Right lobe of liver (tissue), 6 donors: ENCODE measurements at regions not wholly inside any gene's neighbourhood (a gene's known extent, or its start where the extent isn't known, plus 50 kb on each side); places are given as distances from the start of the nearest gene placed in this dataset.

Experiments used
- ATAC-seq, 4 donors: fragments of 200-7000 bp; cut with Tn5 transposase; one replicate each; pipeline ENCODE4 v1.9.1; 2020; ENCODE audit warnings: mild to moderate bottlenecking in 4 of 4, moderate library complexity in 4 of 4
- DNase-seq, 3 donors: peaks; one replicate each; pipeline ENCODE4 v3.0.0-alpha.2; 2020
- H3K27ac ChIP-seq, 3 donors: fragments of 200-600 bp; one replicate each; pipeline ENCODE4 v1.8.0; 2022
- H3K27me3 ChIP-seq, 2 donors: fragments of 200-600 bp; one replicate each; pipeline ENCODE4 v1.8.0; 2022
- H3K36me3 ChIP-seq, 4 donors: fragments of 200-600 bp; sonication (generic) in 1 of 4; one replicate each; pipeline versions ENCODE4 v1.5.1 to v1.8.0; 2017 to 2022; ENCODE audit warnings: control low read depth in 1 of 4
- H3K4me1 ChIP-seq, 4 donors: fragments of 200-600 bp; sonication (generic) in 1 of 4; one replicate each; pipeline versions ENCODE4 v1.5.1 to v1.8.0; 2017 to 2022; ENCODE audit warnings: control low read depth in 1 of 4
- H3K4me3 ChIP-seq, 3 donors: fragments of 200-600 bp; one replicate each; pipeline ENCODE4 v1.8.0; 2022
- H3K9me3 ChIP-seq, 4 donors: fragments of 200-600 bp; sonication (generic) in 1 of 4; one replicate each; pipeline versions ENCODE4 v1.5.1 to v1.8.0; 2017 to 2022; ENCODE audit warnings: control low read depth in 1 of 4
- POLR2A ChIP-seq: fragments of 450-650 bp; IDR thresholded peaks from one replicate; pipeline ENCODE4 v1.6.1; 2017; ENCODE audit warnings: antibody characterized with exemption, mild to moderate bottlenecking
- WGBS: methylation state at CpG from one replicate; pipeline ENCODE4 v1.1.6; 2018; ENCODE audit warnings: low coverage, low lambda C conversion rate; ENCODE audit not compliant: insufficient coverage; ENCODE audit errors: missing lambda C conversion rate; 5-methylcytosine and 5-hydroxymethylcytosine counted together
- intact Hi-C, 2 donors: fragments of 100-400 bp; cut with DNase I; formaldehyde crosslinking; loops; one replicate each; pipeline versions ENCODE4 v1.11.2 to v1.14.1; 2022
- TF ChIP-seq, protein P1 (sequence below), 4 donors: fragments of 200-600 bp in 3 of 4; fragments of 450-650 bp in 1 of 4; IDR thresholded peaks; one replicate each; pipeline versions ENCODE4 v1.5.1 to v1.8.0; 2016 to 2022; ENCODE audit warnings: antibody characterized with exemption in 4 of 4, mild to moderate bottlenecking in 2 of 4
- donor health status: DM: no; HTN: yes; CAD: no.
- donor health status: DM: no; HTN: no; CAD: no.
- donor health status: DM: no; HTN: no; CAD: no.
- donor health status: DM: no; HTN: yes; CAD: no.
- donor health status: DM: no; HTN: yes; CAD: no.

DNA sequence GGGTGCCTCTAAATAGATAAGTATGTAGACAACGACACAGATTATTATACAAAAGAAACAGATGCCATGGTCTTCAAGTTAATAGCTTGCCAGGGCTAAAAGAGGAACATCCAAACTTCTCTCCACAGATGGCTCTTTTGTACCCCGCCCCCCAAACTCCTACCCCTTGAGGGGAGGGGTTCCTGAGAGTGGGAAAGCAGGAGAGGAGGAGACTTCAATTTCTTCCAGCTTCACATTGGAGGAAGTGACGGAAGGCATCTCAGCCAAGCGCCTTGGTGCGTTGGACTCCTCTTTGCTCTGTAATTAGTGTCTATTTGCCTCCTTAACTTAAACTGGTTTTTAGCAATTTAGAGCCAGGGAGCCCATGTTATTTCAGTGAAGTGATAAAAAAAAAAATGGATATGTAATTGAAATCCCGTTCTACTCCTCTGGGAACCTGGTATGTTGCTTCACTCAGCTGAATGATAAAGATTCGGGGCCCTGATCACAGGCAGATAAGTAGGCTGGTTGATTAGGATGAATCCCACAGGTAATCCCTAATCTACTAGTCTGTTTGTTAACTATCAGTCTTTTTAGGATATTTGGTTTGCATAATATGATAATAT, 580.9 kb upstream of the CADM1 start:
- no peak overlapping the region for H3K4me3 ChIP-seq
- DNase-seq (no peak), ATAC-seq (no peak)
- no peak for TF ChIP-seq POLR2A
- TF ChIP-seq, protein P1, sequence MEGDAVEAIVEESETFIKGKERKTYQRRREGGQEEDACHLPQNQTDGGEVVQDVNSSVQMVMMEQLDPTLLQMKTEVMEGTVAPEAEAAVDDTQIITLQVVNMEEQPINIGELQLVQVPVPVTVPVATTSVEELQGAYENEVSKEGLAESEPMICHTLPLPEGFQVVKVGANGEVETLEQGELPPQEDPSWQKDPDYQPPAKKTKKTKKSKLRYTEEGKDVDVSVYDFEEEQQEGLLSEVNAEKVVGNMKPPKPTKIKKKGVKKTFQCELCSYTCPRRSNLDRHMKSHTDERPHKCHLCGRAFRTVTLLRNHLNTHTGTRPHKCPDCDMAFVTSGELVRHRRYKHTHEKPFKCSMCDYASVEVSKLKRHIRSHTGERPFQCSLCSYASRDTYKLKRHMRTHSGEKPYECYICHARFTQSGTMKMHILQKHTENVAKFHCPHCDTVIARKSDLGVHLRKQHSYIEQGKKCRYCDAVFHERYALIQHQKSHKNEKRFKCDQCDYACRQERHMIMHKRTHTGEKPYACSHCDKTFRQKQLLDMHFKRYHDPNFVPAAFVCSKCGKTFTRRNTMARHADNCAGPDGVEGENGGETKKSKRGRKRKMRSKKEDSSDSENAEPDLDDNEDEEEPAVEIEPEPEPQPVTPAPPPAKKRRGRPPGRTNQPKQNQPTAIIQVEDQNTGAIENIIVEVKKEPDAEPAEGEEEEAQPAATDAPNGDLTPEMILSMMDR (IDR thresholded peaks at IDR 0.05) = no peak
- WGBS = 71% methylated on average over 7 of the region's 7 CpGs
- H3K27me3 ChIP-seq = no peaks in the 10 kb centered on the region
- intact Hi-C loops = no loop called here
- no peaks in the 10 kb centered on the region for H3K36me3 ChIP-seq
- H3K9me3 ChIP-seq = no peaks in the 10 kb centered on the region
- no peak overlapping the region for H3K27ac ChIP-seq
- H3K4me1 ChIP-seq = no peaks in the 10 kb centered on the region

DNA sequence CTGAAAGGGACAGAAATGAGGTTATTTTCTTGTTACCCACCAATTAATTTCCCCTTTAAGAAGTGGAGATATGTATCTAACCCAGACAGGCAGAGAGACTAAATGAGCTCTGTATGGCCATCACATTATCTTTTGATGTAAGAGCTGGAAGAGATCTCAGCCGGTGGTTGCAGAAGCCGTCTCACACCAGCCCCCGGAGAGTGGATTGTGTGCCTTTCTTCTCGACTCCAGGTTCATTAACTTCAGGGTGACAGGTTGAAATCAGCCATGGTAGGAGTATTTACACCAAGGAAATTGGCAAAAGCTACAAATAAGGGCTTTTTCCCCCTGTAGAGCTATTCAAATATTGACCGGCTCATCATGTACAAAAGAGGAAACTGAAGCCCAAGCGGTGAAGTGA, 580.3 kb upstream of the CADM1 start:
- WGBS = 64% methylated on average over 6 of the region's 6 CpGs
- no peak overlapping the region for H3K4me3 ChIP-seq
- no peaks in the 10 kb centered on the region for H3K27me3 ChIP-seq
- DNase-seq (no peak), ATAC-seq (no peak)
- TF ChIP-seq, protein P1 (IDR thresholded peaks at IDR 0.05) = no peak
- TF ChIP-seq POLR2A = no peak
- H3K9me3 ChIP-seq = no peaks in the 10 kb centered on the region
- H3K36me3 ChIP-seq = no peaks in the 10 kb centered on the region
- H3K27ac ChIP-seq = no peak overlapping the region
- intact Hi-C loops = no loop called here
- H3K4me1 ChIP-seq = no peaks in the 10 kb centered on the region

DNA sequence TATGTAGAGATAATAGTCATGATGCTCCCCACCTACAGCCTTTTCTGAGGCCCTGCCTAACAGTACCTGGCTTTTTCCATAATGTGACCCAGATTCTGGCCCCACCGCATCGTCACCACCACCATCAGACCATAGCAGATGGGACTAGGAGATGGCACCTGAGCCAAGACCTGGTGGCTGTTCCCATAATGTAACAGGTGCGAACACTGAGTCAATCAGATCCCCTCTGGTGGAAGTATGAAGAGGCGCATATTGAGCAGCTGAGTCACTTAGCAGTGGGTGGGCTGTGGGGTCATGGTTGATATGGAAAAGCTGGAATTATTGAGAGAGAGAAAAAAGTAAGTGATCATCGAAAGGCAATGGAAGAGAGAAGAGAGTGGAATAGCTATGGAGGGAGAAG, 578.0 kb upstream of the CADM1 start:
- intact Hi-C loops = no loop called here
- no peak for DNase-seq

DNA sequence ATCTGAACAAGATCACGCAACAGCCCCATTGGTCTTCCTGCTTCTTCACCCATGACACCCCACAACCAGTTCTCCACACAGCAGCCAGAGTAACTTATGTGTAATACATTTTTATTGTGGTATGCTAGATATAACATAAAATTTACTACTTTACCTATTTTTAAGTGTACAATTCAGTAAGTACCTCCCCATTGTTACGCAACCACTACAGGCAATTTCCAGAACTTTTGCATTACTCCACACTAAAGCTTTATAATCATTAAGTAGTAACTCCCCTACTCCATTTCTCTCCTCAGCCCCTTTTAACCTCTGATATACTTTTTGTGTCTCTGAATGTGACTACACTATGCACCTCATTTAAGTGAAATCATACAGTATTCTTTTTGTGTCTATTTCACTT, 575.4 kb upstream of the CADM1 start:
- Histone ChIP-seq H3K36me3 (no peaks in the 10 kb centered on the region), H3K4me1 (no peaks in the 10 kb centered on the region), H3K9me3 (no peaks in the 10 kb centered on the region), H3K4me3 (no peak overlapping the region), H3K27me3 (no peaks in the 10 kb centered on the region), H3K27ac (no peak overlapping the region)
- DNase-seq (no peak), ATAC-seq (no peak)
- WGBS = 90% methylated on average over 2 of the region's 2 CpGs
- intact Hi-C loops = no loop called here
- TF ChIP-seq, protein P1 (IDR thresholded peaks at IDR 0.05) = no peak
- no peak for TF ChIP-seq POLR2A

More for the DNA sequence above, 578.0 kb upstream of the CADM1 start:
- Histone ChIP-seq H3K36me3 (no peaks in the 10 kb centered on the region), H3K4me1 (no peaks in the 10 kb centered on the region), H3K27ac (no peak overlapping the region), H3K4me3 (no peak overlapping the region), H3K27me3 (no peaks in the 10 kb centered on the region), H3K9me3 (no peaks in the 10 kb centered on the region)
- TF ChIP-seq, protein P1 (IDR thresholded peaks at IDR 0.05) = no peak
- TF ChIP-seq POLR2A = no peak
- 83% methylated on average over 5 of the region's 5 CpGs for WGBS
- ATAC-seq = no peak
